Germinal center (tissue), 1 donor: ENCODE measurements at regions not wholly inside any gene's neighbourhood (a gene's known extent, or its start where the extent isn't known, plus 50 kb on each side); places are given as distances from the start of the nearest gene placed in this dataset.
"Not testable (repeated sequence)": the region's sequence is repeated elsewhere in the genome, so short reads cannot be mapped to it uniquely, and the experiment has no call there.

Source experiments
- DNase-seq: peaks from one replicate; pipeline ENCODE4 v3.0.0; 2012; ENCODE audit warnings: mixed read lengths, low spot score

DNA sequence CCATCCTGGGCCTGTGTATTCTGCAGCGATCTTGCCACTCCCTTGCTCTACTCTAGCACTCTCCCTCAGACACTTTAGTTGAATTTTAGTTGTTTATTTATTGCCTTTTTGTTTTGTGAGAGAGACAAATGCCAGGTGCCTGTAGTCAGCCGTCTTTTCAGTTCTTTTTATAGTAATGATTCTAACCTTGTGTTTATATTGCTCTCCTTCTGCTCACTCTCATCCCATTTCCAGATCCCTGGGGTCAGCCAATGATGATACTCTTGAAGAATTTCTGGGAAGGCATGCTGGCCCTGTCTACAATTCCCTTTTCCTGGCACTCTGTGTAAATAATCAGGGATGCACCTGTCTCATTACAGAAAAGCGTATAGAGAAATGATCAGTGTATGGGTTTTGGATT is 334.1 kb upstream of the MIS18BP1 start:
- DNase-seq = no peak

DNA sequence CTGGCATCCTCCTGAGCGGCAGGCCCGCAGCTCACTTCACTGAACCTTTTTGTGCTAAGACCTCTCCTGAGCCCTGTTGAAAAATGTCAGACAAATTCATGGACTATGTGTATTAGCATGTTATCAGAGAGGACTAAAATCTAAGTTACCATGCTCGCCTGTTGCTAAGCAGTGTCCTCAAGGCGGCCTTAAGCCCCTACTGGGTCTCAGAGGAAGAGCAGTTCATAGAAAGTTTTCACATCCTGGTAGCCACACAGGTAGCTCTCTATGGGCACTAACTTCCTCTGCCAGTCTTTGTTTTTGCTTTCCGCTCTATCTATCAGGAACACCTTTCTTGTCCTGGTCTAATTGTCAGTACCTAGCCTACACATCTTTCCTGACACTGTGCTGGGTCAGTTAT is 306.6 kb upstream of the MIS18BP1 start:
- DNase-seq = no peak

DNA sequence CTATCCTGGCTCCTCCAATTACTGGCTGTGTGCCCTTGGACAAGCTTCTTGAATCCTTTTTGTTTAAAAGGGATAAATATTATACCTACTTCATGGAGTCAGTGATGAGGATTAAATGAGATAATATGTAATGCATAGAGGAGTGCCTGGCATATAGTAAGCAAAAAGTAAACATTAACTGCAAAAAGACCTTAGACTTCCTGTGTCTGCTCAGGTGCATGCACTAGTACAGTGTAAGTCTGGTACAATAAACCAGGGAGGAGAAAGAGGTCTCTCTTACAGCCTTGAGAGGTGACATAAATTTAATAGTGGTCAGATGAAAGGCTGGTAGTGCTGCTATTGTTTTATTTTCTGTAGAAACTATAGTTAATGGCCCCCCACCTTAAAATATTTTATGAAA is 305.2 kb upstream of the MIS18BP1 start:
- DNase-seq = no peak

DNA sequence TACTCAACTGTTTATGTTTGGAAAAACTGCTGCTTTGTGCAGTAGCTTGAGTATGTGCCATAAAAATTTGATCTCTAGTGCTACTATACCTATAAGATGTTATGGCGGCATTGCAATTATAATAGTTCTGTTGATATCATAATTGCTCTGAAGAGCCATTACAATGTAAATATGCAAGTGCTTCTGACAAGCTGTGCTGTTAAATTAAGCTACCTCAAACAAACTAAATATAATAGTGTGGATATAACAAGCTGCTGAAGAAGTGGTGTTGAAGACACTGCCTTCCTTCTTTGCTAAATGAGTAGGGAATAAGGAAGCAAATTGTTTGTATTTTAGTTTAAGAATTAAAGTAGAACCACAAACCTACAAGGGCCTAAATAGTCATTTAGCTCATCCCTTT is 301.0 kb upstream of the MIS18BP1 start:
- DNase-seq = no peak

DNA sequence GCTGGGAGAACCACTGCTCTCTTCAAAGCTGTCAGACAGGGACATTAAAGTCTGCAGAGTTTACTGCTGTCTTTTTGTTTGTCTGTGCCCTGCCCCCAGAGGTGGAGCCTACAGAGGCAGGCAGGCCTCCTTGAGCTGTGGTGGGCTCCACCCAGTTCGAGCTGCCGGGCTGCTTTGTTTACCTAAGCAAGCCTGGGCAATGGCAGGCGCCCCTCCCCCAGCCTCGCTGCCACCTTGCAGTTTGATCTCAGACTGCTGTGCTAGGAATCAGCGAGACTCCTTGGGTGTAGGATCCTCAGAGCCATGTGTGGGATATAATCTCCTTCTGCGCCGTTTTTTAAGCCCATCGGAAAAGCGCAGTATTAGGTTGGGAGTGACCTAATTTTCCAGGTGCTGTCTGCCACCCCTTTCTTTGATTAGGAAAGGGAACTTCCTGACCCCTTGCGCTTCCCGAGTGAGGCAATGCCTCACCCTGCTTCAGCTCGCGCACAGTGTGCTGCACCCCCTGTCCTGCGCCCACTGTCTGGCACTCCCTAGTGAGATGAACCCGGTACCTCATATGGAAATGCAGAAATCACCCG is 298.3 kb upstream of the MIS18BP1 start:
- not testable (repeated sequence) for DNase-seq

DNA sequence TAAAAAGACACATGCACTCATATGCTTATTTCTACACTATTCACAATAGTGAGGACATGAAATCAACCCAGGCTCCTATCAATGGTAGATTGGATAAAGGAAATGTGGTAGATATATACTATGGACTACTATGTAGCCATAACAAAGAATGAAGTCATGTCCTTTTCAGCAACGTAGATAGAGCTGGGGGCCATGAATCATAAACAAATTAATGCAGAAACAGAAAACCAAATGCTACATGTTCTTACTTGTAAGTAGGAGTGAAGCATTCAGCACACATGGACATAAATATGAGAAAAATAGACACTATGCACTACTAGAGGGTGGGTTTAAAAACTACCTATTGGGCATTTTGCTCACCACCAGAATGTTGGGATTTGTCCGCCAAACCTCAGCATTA is 278.0 kb upstream of the MIS18BP1 start:
- no peak for DNase-seq

DNA sequence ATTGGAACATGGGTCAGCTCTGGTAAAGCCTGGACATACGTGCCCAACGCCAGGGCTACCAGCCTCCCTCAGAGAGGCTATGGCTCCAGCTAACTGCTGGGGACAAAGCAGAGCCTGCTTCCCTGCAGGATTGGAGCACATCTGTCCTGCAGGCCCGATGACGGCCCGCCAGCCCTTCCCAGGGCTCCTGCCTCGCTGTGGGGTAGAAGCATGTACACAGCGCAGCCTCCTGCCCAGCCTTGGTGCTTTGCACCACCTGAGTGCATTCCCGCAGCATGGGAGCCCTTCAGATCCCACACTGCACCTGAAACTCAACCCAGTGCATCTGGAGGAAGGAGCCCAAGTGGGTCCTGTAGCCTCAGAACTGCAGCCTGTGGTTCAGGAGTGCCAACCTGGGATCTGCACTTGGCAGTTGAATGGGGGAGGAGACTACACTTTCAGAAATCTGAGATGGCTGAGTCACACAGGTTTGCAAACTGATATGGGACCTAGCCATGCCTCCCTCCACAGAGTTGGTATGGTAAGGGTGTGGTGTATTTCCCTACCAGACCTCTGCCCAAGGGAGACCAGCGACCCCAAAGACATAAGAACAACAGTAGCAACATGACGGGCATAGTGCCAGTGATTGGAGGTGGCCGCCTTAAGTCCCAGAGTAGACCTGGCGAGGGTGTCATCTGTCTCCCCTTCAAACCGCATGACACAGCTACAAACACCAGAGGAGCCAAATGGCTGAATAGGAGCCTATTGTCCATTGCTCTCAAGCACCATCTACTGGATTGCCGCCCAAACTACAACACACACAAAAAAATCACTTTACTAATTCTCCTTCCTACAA is 273.9 kb upstream of the MIS18BP1 start:
- DNase-seq = peak; percentile 2

DNA sequence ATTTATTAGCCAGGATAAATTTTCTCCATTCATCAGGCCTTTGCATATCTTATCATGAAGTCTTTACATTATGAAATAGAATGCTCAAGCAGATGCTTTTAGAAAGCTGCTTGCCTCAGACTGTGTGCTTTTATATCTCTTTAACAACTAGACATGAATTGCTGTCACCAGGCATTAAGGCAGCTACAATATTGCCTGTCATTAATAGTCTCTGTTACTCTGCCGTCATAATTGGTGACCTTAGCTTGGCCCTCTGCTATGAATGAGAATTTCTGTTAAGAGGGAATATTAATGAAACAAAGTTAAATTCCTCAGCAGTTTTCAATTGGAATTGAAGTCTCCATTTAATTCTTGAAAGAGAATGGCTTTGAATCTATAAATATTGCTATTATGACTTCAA is 266.8 kb upstream of the MIS18BP1 start:
- no peak for DNase-seq

DNA sequence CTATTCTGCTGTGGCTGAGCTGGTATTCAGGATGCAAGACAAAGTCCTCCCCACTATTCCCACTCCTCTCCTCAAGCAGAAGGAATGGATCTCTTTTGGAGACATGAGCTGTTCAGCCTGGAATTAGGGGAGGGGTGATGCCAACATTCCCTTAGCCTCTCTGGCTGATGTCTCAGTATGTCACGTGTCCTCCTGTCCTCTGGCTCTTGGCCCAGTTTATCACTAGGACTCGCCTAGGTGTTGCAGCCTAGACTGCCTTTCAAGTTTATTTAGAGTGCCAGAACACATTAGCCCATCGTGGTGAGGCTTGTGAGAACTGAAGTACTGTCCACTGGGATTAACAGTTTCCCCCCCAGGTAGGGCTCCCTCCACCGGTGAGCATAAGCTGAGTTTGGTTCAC is 239.9 kb upstream of the MIS18BP1 start:
- no peak for DNase-seq

DNA sequence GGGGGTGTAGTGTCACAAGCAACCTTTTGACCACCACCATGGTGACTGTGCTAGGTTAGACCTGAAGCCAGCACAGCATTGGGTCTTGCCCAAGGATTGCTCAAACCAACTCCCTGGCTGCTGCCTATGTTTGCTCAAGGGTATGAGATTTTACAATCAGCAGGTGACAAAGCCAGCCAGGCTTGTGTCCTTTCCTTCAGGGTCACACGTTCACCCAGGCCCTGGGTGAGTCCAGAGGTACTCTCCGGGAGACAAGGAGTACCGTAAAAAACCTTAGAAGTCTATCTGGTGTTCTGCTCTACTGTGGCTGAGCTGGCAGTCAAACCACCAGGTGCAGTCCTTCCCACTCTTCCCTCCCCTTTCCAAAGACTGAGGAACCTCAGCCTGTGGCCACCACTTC is 238.9 kb upstream of the MIS18BP1 start:
- no peak for DNase-seq

DNA sequence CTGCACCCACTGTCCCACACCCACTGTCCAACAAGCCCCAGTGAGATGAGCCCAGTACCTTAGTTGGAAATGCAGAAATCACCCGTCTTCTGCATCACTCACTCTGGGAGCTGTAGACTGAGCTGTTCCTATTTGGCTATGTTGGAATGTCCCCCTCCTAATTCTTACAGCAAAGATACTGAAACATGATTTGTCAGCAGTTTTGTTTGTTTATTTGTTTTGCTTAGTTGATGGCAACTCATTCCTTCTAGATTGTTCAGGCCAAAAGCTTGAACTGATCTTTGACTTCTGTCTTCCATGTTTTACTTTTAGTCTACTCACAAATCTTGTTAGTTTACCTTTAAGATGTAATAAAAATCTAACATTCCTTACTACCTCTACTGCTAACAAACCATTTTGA is 233.6 kb upstream of the MIS18BP1 start:
- no peak for DNase-seq

DNA sequence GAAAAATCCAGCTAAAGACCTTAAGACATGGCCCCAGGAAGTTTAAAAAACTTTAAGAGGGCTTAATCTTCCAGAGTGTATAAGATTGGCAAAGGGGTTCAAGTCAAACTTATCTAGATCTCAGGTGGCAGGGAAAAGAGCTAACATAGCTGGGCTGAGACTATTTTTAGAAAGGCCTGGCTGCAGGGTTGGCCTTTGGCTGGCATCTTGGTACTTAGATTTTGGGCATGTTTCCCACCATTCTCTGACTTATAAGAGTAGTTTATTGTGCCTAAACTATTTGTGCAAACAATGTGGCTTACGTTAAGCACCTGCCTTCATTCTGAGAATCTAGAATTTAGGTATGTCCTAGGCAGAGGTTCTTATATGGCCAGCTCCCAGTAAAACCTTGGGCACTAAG is 214.0 kb upstream of the MIS18BP1 start:
- DNase-seq = no peak

DNA sequence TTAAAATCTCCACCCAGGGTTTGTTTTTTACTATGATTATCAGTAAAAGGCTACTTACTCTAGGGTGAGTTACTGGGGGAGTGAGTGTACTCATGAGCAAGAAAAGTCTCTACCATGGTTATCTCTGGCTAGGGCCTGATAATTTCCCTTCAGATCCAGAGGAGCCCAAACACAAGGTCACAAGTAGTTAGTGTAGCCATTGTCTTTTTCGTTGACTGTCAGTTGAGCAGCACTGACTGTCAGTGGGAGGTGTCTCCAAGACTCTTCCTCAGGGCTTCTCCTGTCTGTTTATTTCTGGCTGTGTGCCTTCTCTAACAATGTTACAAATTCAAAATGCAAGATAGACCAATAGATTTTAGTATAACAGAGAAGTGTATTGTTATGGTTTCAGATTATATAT is 181.2 kb upstream of the MIS18BP1 start:
- DNase-seq = no peak

DNA sequence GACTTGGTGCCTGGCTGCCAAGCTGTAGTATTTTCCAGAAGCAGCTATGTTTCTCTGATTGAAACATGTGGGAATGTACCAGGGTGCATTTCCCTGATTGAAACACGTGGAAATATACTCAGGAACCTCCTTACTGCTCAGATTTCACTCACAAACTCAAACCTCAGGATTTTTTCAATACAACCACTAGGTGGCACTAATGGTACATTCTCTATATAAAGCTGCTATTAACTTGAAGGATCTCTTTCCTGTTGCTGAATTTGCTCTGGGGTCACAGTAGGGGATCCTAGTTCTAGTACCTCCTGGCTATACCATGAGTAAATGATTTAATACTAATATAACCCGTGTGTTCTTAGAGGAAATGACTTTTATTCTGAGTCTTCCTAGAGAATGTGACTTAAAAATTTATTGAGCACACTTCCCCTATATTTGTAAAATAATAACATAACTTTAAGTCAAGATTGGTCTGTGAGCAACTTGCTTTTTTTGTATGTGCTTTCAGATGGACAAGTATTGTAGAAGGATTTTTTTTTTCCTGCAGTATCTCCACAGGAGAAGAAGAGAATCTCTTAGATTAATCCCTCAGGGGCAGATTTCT is 173.8 kb upstream of the MIS18BP1 start:
- DNase-seq = peak; percentile 3

DNA sequence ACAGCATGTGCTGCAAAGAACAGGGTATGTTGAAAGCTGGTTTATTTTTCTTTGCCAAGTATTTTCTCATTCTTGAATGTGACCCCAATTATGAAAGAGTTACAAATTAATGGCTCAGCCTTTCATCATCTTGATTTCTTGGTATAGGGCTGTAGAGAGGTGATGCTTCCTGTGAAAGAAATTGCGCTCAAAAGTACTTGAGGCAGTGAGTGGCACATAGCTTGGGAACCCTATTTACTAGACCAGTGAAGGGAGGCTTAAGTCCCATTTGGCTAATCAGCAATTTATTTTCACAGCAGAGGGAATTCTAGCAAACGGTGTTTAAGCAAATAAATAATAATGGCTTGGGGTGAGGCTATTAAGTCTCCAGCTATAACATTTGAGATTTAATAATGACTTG is 153.9 kb upstream of the MIS18BP1 start:
- DNase-seq = no peak

DNA sequence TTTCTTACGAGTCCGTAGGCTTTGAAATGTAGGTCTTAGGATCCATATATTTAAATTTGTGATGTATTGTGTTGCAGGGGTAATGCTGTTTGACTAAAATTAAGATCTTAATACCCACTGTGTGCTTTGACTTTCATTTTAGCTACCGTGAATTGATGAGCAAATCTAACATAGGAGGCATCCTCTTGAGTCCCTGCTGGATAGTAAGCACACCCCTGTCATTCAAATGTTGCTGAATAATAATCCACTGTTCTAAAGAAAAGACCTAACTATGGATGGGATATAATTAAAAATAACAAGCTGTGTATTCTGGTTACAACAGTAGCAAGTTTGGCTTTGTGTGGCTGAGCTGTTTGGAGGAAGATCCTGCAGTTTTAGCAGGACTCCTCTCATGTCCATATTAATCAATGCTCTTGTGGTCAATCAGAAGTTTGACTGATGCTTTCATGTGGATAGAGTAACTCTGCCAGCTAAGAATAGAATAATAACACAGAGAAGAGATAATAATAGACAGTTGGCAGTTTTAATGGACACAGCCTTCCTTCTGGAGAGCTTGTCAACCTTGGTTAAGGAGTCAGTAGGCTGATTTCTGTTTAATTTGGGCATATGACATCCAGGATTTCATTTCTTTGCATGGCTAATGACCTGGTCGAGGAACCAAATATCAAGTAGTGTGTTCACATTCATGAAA is 148.1 kb upstream of the MIS18BP1 start:
- DNase-seq = no peak

DNA sequence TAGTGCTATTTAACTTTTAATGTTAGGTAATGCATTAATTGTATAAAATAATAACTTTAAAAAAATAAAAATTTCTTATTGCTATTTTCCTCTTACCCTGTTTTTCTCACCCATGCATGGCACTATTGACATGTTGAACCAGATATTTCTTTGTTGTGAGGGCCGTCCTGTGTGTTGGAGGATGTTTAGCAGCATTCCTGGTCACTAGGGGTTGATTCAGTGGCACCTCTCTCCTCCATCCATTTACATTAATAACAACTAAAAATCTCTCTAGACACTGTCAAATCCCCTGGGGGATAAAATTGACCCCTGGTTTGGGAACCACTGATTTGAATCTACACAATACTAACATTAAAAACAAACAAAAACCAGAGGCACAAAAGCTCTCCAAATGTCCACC is 147.5 kb upstream of the MIS18BP1 start:
- no peak for DNase-seq

DNA sequence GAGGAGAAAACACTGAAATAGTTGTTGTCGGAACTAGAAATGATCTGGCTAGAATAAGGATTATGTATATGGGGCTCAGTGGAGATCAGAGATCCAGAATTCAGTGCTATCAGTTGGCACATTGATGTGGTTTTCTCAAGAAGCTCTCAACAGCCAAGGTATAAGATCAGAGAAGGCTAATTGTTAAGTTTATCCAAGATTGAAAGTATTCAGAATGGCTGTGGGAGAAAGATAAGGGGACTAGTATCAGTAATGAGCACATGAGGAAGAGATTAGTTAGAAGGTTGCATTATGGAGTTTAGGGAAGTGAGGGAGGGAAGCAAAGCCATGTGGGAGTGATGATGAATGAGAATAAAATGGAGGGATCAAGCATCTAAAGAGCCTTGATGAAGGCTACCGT is 128.1 kb upstream of the MIS18BP1 start:
- DNase-seq = no peak

DNA sequence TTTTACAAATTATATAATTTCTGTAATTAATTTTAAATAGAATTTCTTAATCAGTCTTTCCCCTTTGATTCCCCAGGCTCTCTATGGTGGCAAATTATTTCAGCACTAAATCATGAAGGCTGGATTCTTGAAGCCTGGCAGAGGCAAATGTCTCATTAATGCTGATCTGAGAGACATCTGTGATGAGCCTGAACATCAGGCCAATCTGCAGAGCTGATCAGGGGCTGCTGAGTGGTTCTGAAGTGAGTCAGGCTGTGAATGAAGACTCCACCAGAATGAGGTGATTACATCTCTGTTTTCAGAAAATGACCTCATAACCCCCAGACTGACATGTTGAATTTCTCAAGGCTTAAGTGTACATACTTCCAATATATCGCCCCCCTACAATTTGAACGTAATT is 124.2 kb upstream of the MIS18BP1 start:
- no peak for DNase-seq

DNA sequence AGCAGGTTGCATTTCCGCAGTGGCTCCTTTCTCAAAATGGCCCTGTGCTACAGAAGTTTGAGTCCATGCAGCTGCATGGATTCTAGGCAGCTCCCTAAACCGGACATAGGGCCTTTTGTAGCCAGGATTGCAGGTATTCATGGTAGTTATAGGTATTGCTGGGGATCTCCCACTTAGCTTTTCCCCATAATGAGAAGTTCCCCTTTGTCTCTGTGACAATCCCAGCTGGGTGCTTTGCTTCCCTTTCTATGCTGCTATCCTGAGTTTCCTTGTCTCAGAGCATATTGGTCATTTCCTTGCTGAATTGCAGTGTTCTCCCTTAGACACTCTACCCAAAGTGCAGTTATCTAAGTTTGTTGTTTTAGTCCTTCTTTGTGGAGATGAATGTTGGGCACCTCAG is 120.9 kb upstream of the MIS18BP1 start:
- no peak for DNase-seq

DNA sequence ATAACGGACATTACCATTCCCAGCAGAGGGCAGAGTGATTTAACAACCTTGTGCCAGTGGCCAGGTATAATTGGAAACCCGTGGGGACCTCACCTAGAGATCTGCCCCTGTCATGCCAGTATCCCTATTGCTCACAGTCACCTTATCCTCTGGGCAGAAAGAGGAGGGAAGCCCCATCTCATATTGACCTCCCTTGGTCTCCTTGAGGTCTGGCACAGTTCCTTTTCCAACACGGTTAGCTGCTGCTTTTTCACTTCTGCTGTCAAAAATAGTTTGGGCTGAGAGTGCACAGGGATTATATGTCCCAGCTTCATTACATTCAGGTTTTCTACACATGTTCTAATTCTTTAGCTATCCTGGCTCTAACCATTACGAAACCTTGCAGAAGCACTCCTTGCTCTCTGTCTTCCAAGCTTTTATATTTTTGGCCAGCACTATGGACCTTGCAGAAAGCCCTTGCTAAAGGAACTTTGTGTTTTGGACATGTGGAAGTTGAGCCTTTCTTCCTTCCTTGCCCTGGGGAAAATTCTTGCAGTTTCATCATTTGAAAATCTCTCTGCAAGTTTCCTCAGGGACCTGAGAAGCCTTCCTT is 111.7 kb upstream of the MIS18BP1 start:
- DNase-seq = no peak

DNA sequence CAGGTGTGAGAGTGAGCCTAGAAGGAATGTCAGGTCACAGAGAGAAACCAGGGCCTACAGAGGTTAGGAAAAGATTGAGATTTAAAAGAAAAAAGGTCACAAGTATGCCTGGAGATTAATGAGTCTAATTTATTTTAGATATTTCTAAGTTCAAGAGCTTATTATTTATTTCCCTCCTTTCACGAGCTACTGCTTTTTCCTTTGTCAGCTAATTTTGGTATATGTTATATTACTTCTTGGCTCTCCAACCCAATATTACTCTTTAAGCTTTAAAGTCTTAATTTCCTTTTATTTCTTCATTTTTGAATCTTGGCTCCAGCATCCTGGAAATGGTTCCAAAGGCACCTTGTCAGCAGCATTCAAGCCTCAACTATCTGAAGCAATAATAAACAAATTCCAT is 109.5 kb upstream of the MIS18BP1 start:
- DNase-seq = no peak

DNA sequence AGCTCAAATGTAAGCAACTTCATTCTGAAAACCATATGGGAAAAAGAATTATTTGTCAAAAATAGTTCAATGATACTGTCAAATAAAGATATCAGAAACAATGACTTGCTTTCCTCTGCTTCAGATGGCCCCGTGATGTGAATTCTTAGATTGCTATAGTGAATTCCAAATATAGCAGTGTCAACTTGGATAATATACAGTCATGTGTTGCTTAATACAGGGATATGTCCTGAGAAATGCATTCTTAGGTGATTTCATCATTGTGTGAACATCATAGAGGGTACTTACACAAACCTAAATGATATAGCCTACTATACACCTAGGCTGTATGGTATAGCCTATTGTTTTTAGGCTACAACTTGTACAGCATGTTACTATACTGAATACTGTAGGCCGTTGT is 108.7 kb upstream of the MIS18BP1 start:
- DNase-seq = no peak
